ENCODE measurements at regions not wholly inside any gene's neighbourhood (a gene's known extent, or its start where the extent isn't known, plus 50 kb on each side); places are given as distances from the start of the nearest gene placed in this dataset.

GRCh38 chr22:22830193-22830592, 57.4 kb upstream of the IGLL5 start:
- TF ChIP-seq CTCF (IDR thresholded peaks at IDR 0.05) (no peak), POLR2A (IDR thresholded peaks at IDR 0.05) (no peak)
